Neuronal stem cell (in vitro differentiated cells): ENCODE measurements at regions not wholly inside any gene's neighbourhood (a gene's known extent, or its start where the extent isn't known, plus 50 kb on each side); places are given as distances from the start of the nearest gene placed in this dataset.
A peak's percentile ranks its signal among the peaks of the same experiment; 100 is the strongest.

ENCODE experiments used
- DNase-seq: peaks from one replicate; pipeline ENCODE4 v3.0.0-alpha.2; 2013; ENCODE audit warnings: low spot score
- H2AFZ ChIP-seq: one replicate; pipeline ENCODE4 v1.6.1; 2013; ENCODE audit warnings: mild to moderate bottlenecking, low read length, inconsistent platforms
- H2AK5ac ChIP-seq: 2 replicates; pipeline ENCODE4 v1.6.1; 2013; ENCODE audit warnings: low read depth, mild to moderate bottlenecking, inconsistent platforms, low read length, moderate library complexity, mixed read lengths
- H2BK120ac ChIP-seq: 2 replicates; pipeline ENCODE4 v1.6.1; 2013; ENCODE audit warnings: low read depth, mild to moderate bottlenecking, inconsistent platforms, low read length, moderate library complexity, mixed read lengths
- H2BK12ac ChIP-seq: one replicate; pipeline ENCODE4 v1.6.1; 2013; ENCODE audit warnings: low read length, inconsistent platforms
- H2BK15ac ChIP-seq: 2 replicates; pipeline ENCODE4 v1.6.1; 2013; ENCODE audit warnings: mild to moderate bottlenecking, low read length, inconsistent platforms, mixed read lengths
- H2BK5ac ChIP-seq: one replicate; pipeline ENCODE4 v1.6.1; 2013; ENCODE audit warnings: inconsistent platforms, mild to moderate bottlenecking, low read length, moderate library complexity
- H3K14ac ChIP-seq: one replicate; pipeline ENCODE4 v1.6.1; 2013; ENCODE audit warnings: low read length, inconsistent platforms
- H3K18ac ChIP-seq: 2 replicates; pipeline ENCODE4 v1.6.1; 2013; ENCODE audit warnings: low read length, inconsistent platforms
- H3K23ac ChIP-seq: 2 replicates; pipeline ENCODE4 v1.6.1; 2013; ENCODE audit warnings: low read depth, mild to moderate bottlenecking, mixed read lengths, low read length, inconsistent platforms; ENCODE audit not compliant: poor library complexity
- H3K27ac ChIP-seq: replicated peaks from 3 replicates; pipeline ENCODE4 v1.5.1; 2013; ENCODE audit warnings: low read length, inconsistent platforms
- H3K27me3 ChIP-seq, 3 experiments: 2 replicates each; pipeline ENCODE4 v1.6.1; 2013; ENCODE audit warnings: low read length in 3 of 3, mild to moderate bottlenecking in 2 of 3, inconsistent platforms in 1 of 3, low read depth in 1 of 3, mixed read lengths in 1 of 3, moderate library complexity in 1 of 3; ENCODE audit not compliant: control insufficient read depth in 3 of 3, insufficient read depth in 3 of 3
- H3K36me3 ChIP-seq, 2 donors: replicated peaks in 1 of 2; 2 replicates each; pipeline ENCODE4 v1.6.1; 2013; ENCODE audit warnings: low read length in 2 of 2; ENCODE audit not compliant: control insufficient read depth in 2 of 2, insufficient read depth in 2 of 2
- H3K4ac ChIP-seq: 2 replicates; pipeline ENCODE4 v1.6.1; 2013; ENCODE audit warnings: inconsistent platforms, mild to moderate bottlenecking, low read length, moderate library complexity
- H3K4me1 ChIP-seq, 2 donors: 1 replicate in 1 of 2; 2 replicates in 1 of 2; pipeline ENCODE4 v1.6.1; 2013; ENCODE audit warnings: low read length in 2 of 2, low read depth in 1 of 2; ENCODE audit not compliant: control insufficient read depth in 2 of 2, insufficient read depth in 1 of 2
- H3K4me2 ChIP-seq: one replicate; pipeline ENCODE4 v1.6.1; 2013; ENCODE audit warnings: mild to moderate bottlenecking, low read length, inconsistent platforms; ENCODE audit not compliant: insufficient read depth, poor library complexity, severe bottlenecking
- H3K4me3 ChIP-seq, 2 donors: 2 replicates each; pipeline ENCODE4 v1.5.1; 2013; ENCODE audit warnings: low read length in 2 of 2, mild to moderate bottlenecking in 2 of 2, inconsistent platforms in 1 of 2, moderate library complexity in 1 of 2
- H3K79me1 ChIP-seq: one replicate; pipeline ENCODE4 v1.6.1; 2013; ENCODE audit warnings: low read depth, mild to moderate bottlenecking, inconsistent platforms, low read length, moderate library complexity
- H3K9ac ChIP-seq: one replicate; pipeline ENCODE4 v1.6.1; 2013; ENCODE audit warnings: mild to moderate bottlenecking, low read depth, low read length, inconsistent platforms; ENCODE audit not compliant: poor library complexity
- H3K9me3 ChIP-seq, 2 donors: replicated peaks in 1 of 2; 2 replicates each; pipeline versions ENCODE3 to v1.6.1; 2013; ENCODE audit warnings: low read length in 2 of 2, mild to moderate bottlenecking in 2 of 2, inconsistent platforms in 1 of 2, low read depth in 1 of 2, mixed read lengths in 1 of 2, moderate library complexity in 1 of 2; ENCODE audit not compliant: control insufficient read depth in 2 of 2, insufficient read depth in 1 of 2
- H4K8ac ChIP-seq: one replicate; pipeline ENCODE4 v1.6.1; 2013; ENCODE audit warnings: low read depth, mild to moderate bottlenecking, inconsistent platforms, low read length, moderate library complexity
- H4K91ac ChIP-seq: one replicate; pipeline ENCODE4 v1.6.1; 2013; ENCODE audit warnings: low read length, low read depth, mild to moderate bottlenecking, inconsistent platforms; ENCODE audit not compliant: poor library complexity
- WGBS, 2 donors: extraction: QIAGEN DNeasy Blood & Tissue Kit; methylation state at CpG; one replicate each; pipeline ENCODE4 v1.1.7; 2013; ENCODE audit warnings: missing lambda C conversion rate in 2 of 2, mixed read lengths in 1 of 2; ENCODE audit not compliant: insufficient read length in 2 of 2, insufficient replicate concordance in 1 of 2; ENCODE audit errors: extremely low coverage in 2 of 2; 5-methylcytosine and 5-hydroxymethylcytosine counted together

- Histone ChIP-seq H3K27me3 (no peaks in the 10 kb centered on the region), H4K91ac (no peak overlapping the region), H2BK15ac (no peak overlapping the region), H3K4me2 (no peak overlapping the region), H2BK120ac (no peak overlapping the region), H3K36me3 (no peaks in the 10 kb centered on the region), H3K27ac (no peak overlapping the region), H3K4me1 (peaks cover 8 to 21% of the 10 kb centered on the region in 2 donors), H2AK5ac (no peak overlapping the region), H3K79me1 (no peaks in the 10 kb centered on the region), H2AFZ (no peak overlapping the region), H3K18ac (no peak overlapping the region), H3K4me3 (no peak overlapping the region), H4K8ac (no peak overlapping the region), H2BK5ac (no peak overlapping the region), H3K9me3 (peaks cover 0 to 9% of the 10 kb centered on the region in 2 donors), H3K9ac (no peak overlapping the region), H3K14ac (no peak overlapping the region), H2BK12ac (no peak overlapping the region), H3K23ac (no peak overlapping the region), H3K4ac (no peak overlapping the region)
- WGBS, 2 donors: no CpG with 5 or more reads among the region's 3 CpGs
- no peak for DNase-seq
Measured at GRCh38 chr3:193853511-193854219, 260.7 kb downstream of the OPA1 start.

- DNase-seq: no peak
- peaks cover 0 to 2% of the 10 kb centered on the region in 2 donors for H3K4me1 ChIP-seq
- WGBS, 2 donors: no CpG with 5 or more reads among the region's 3 CpGs
Measured at GRCh38 chr3:193857996-193858395, 265.0 kb downstream of the OPA1 start.

GRCh38 chr3:193859195-193859594 lies 266.2 kb downstream of the OPA1 start:
- Histone ChIP-seq H2BK15ac (no peak overlapping the region), H3K36me3 (no peaks in the 10 kb centered on the region), H3K4me2 (no peak overlapping the region), H3K4me1 (no peaks in the 10 kb centered on the region), H3K27ac (no peak overlapping the region), H3K4me3 (no peak overlapping the region), H3K4ac (no peak overlapping the region), H3K14ac (no peak overlapping the region), H2AK5ac (no peak overlapping the region), H3K79me1 (no peaks in the 10 kb centered on the region), H4K8ac (no peak overlapping the region), H4K91ac (no peak overlapping the region), H2AFZ (no peak overlapping the region), H3K9me3 (peaks cover 0 to 6% of the 10 kb centered on the region in 2 donors), H2BK120ac (no peak overlapping the region), H3K23ac (no peak overlapping the region), H3K9ac (no peak overlapping the region), H3K27me3 (no peaks in the 10 kb centered on the region), H2BK5ac (no peak overlapping the region), H2BK12ac (no peak overlapping the region), H3K18ac (peak overlapping the region; percentile 66)
- no CpG with 5 or more reads among the region's 3 CpGs for WGBS, 2 donors
- DNase-seq: no peak

More at GRCh38 chr3:193857996-193858395, 265.0 kb downstream of the OPA1 start:
- Histone ChIP-seq H2BK120ac (no peak overlapping the region), H2BK5ac (no peak overlapping the region), H3K9me3 (peaks cover 0 to 6% of the 10 kb centered on the region in 2 donors), H3K4ac (no peak overlapping the region), H3K23ac (no peak overlapping the region), H2AFZ (no peak overlapping the region), H3K27me3 (no peaks in the 10 kb centered on the region), H3K4me2 (no peak overlapping the region), H2BK15ac (no peak overlapping the region), H2BK12ac (no peak overlapping the region), H3K18ac (no peak overlapping the region), H4K8ac (no peak overlapping the region), H2AK5ac (no peak overlapping the region), H4K91ac (no peak overlapping the region), H3K9ac (no peak overlapping the region), H3K27ac (no peak overlapping the region), H3K79me1 (no peaks in the 10 kb centered on the region), H3K4me3 (no peak overlapping the region), H3K36me3 (no peaks in the 10 kb centered on the region), H3K14ac (no peak overlapping the region)

- no peak overlapping the region for H3K4me2 ChIP-seq
- no peak overlapping the region for H4K91ac ChIP-seq
- no CpG with 5 or more reads among the region's 2 CpGs for WGBS, 2 donors
- no peak overlapping the region for H3K4ac ChIP-seq
- H3K4me1 ChIP-seq: no peaks in the 10 kb centered on the region
- H3K27ac ChIP-seq: no peak overlapping the region
- no peak overlapping the region for H3K4me3 ChIP-seq
- no peak overlapping the region for H2BK12ac ChIP-seq
- H2AFZ ChIP-seq: no peak overlapping the region
- no peaks in the 10 kb centered on the region for H3K79me1 ChIP-seq
- no peak overlapping the region for H2BK5ac ChIP-seq
- H3K23ac ChIP-seq: no peak overlapping the region
- no peak overlapping the region for H4K8ac ChIP-seq
- DNase-seq: no peak
- no peak overlapping the region for H2AK5ac ChIP-seq
- no peak overlapping the region for H3K9ac ChIP-seq
- H3K36me3 ChIP-seq: no peaks in the 10 kb centered on the region
- no peak overlapping the region for H2BK15ac ChIP-seq
- no peak overlapping the region for H3K18ac ChIP-seq
- no peak overlapping the region for H2BK120ac ChIP-seq
- no peaks in the 10 kb centered on the region for H3K27me3 ChIP-seq
- peaks cover 0 to 6% of the 10 kb centered on the region in 2 donors for H3K9me3 ChIP-seq
- no peak overlapping the region for H3K14ac ChIP-seq
Measured at GRCh38 chr3:193861012-193861411, 268.0 kb downstream of the OPA1 start.
